CD4-positive, alpha-beta T cell treated with Interferon gamma for 1 hour (primary cell): ENCODE measurements at regions not wholly inside any gene's neighbourhood (a gene's known extent, or its start where the extent isn't known, plus 50 kb on each side); places are given as distances from the start of the nearest gene placed in this dataset.
"Not testable (repeated sequence)": the region's sequence is repeated elsewhere in the genome, so short reads cannot be mapped to it uniquely, and the experiment has no call there.

Experiments used
- DNase-seq: peaks from one replicate; pipeline ENCODE4 v3.0.0-alpha.2; 2020

DNA sequence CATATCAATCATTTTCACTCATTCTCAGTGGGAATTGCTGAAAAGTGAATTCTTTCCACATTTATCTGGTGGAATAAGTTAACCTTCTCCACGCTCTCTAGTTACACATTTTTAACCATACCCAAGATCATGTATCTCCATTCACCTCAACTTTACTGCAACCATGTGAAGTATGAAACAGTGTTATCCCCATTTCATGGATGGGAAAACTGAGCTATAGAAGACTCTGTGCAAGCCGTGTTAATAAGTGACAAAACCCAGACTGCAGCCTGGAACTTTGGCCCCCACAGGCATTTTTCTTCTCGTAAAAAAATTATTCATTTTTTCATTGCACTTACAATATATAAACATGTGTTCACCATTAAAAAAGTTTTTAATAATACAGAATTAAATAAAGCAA, 82.4 kb upstream of the CCND2 start:
- DNase-seq, result no peak

DNA sequence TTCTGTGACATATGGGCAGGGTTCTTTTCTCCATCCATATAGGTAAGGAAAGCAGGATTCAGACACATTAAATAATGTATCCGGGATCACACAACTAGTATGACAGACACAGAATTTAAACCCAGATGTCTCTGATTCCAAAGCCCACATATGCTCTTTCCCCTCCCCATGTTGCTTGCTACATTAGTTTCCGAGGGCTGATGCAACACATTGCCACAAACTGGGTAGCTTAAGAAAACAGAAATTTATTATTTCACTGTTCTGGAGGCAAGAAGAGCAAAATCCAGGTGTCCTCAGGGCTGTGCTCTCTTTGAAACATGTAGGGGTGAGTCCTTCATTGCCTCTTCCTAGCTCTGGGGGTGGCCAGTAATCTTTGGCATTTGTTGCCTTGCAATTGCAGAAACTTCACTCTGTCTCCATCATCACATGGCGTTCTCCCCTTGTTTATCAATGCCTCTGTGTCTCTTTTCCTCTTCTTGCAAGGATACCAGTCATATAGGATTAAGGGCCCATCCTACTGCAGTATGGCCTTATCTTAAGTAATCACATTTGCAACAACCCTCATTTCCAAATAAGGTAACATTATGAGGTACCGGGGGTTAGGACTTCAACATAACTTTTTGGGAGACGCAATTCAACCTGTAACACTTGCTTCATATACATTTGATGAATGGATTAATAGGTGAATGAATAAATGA, 83.0 kb upstream of the CCND2 start:
- no peak for DNase-seq

- no peak for DNase-seq
Observed at GRCh38 chr12:4189721-4190120, 83.8 kb upstream of the CCND2 start.

- DNase-seq, result no peak
Observed at GRCh38 chr12:4187916-4188315, 85.6 kb upstream of the CCND2 start.

DNA sequence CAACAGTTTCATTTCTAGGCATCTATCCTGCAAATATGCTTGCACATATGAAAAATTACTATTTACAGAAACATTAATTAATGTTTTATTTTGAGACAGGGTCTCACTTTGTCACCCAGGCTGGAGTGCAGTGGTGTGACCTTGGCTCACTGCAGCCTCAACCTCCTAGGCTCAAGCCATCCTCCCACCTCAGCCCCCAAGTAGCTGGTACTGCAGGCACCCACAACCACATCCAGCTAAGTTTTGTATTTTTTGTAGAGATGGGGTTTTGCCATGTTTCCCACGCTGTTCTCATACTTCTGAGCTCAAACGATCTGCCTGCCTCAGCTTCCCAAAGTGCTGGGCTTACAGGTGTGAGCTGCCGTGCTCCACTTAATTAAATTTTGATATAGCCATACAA, 86.2 kb upstream of the CCND2 start:
- not testable (repeated sequence) for DNase-seq

GRCh38 chr12:4178424-4179170, 95.0 kb upstream of the CCND2 start:
- DNase-seq, result no peak

- no peak for DNase-seq
Observed at GRCh38 chr12:4177262-4177661, 96.3 kb upstream of the CCND2 start.

DNA sequence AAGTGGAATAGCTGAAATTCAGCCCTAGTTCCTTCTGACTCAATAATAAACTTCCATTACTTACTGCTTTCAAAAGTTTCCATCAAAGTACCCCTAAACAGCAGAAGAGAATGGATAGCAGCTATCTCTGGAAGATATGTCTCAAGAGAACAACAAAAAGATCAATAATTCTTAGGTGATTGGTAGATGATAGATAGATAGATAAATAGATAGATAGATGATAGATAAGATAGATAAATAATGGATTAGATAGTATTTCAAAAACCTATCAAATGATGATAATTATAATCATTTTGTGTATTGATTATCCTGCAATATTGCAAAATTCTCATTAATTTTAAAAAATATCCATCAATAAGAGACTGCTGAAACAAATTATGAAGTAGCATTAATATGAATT, 97.4 kb upstream of the CCND2 start:
- DNase-seq, result no peak

DNA sequence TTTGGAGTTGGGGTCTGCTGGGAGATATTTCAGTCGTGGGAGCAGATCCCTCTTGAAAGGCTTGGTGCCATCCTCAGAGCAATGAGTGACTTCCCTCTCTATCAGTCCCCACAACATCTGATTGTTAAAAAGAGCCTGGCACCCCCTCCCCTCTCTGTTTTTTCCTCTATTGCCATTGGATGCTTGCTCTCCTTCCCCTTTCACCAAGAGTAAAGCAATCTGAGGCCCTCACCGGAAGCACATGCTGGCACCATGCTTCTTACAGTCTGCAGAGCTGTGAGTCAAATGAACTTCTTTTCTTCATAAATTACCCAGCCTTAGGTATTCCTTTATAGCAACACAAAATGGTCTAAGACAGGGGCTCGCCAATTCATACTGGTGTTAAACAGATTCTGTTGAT, 99.1 kb upstream of the CCND2 start:
- no peak for DNase-seq

DNA sequence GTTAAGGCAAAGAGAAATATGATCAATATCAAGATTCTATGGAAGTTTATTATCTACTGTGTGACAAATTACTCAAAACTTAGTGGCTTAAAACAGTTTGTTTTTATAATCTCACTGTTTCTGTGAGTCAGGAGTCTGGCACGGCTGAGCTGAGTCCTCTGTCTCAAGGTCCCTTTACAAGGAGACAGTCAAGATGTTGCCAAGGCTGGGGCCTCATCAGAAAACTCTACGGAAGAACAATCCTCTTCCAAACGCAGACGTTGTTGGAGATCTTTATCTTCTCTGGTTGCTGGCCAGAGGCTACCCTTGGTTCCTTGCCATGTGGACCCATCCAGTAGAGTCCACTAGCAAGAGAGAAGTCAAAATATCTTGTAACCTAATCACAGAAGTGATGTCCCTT, 100.6 kb upstream of the CCND2 start:
- DNase-seq, result no peak

GRCh38 chr12:4171742-4172141, 101.8 kb upstream of the CCND2 start:
- no peak for DNase-seq

GRCh38 chr12:4169959-4170358, 103.6 kb upstream of the CCND2 start:
- no peak for DNase-seq

DNA sequence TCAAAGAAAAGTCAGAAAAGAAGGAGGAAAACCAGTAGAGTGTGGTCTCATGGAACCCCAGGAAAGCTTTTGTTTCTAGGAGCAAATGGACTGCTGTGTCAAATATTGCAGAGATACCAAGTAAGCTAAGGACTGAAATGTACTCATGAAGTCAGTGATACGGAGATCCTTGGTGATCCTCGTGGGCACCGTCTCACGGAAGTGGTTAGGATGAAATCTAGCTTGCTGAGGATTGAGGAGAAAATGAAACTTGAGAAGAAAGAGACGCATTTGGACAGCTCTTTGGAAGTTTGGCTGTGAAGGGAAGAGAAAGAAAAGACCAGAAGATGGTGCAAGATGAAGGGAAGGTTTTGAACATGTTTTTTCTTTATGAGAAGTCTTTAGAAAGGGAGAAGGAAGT, 104.0 kb upstream of the CCND2 start:
- no peak for DNase-seq

- DNase-seq, result no peak
Observed at GRCh38 chr12:4168036-4168435, 105.5 kb upstream of the CCND2 start.

DNA sequence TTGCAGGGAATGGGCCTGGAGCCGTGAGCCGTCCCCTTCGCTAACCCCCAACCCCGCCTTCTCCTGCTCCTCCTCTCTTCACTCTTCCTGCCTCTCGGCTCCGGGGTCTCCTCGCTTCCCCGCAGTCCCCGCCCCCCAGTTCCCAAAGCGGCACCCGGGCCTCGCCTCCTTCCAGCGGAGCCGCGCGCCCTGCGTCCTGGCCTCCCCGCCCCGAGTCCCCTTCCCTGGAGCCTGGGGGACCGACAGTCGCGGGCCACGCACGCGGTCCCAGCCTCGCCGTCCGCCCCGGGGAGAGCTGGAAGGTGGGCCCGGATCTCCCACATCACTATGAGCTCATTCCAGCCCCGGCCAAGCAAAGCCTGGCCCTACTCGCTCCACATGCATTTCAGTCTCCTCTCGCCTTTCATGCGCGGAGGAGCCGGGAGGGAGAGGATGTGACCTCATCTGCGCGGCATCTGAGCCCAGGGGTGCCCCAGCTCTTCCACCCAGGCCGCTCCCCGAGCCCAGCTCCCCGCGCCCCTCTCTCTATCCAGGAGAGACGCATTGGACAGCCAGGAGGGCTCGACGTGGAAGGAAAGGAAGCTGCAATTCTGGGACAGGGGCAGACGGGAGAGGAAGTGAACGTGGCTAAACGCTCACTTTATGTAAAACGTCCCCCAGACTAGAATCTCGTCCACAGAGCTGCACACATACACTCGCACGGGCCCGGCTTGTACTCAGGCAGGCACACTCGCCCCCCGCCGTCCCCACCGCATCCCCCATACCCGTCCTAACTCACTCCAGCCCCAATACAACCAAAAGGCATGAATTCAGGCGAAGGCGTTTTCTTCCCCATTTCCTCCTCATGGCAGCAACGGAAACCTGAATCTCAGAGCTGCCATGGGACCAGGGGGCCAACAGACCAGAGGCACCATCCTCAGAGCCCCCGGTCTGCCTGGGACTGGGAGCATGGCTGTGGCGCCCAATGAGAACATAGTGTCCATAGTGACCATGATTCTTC, 108.7 kb upstream of the CCND2 start:
- peak; percentile 57 for DNase-seq

GRCh38 chr12:4164188-4164558, 109.4 kb upstream of the CCND2 start:
- DNase-seq, result no peak

DNA sequence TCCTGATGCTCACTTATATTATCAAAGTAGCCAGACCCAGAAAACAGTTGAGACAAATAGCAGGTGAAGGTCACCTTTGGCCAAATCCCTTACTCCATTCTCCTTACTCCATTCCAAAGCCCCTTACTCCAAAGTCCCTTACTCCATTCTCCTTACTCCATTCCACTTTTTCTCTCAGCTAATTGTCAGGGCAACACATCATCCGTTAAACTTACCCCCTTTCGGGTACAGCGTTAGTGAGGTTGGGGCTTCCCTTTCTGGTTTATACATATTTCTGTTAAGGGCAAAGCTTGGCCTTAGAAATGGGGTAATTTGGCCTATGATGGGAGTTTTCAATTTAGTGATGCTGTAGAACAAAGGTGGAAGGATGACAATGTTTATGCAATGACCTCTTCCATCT, 111.8 kb upstream of the CCND2 start:
- DNase-seq, result no peak

- no peak for DNase-seq
Observed at GRCh38 chr12:4160314-4161040, 113.1 kb upstream of the CCND2 start.

DNA sequence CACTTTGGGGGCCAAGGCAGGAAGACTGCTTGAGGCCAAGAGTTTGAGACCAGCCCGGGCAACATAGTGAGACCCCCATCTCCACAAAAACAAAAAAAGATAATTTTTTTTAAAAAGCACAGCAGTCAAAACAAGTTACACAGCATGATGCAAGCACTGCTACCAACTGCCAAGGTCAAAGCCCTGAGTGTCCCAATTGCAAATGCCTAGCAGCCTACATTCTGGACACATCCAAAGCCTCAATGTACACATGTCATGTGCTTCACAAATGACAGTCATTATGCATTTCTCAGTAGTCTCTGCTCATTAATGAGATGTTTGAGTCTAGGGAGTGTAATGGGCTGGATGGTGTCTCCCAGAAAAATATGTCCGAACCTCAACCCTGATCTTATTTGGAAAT, 113.7 kb upstream of the CCND2 start:
- no peak for DNase-seq

DNA sequence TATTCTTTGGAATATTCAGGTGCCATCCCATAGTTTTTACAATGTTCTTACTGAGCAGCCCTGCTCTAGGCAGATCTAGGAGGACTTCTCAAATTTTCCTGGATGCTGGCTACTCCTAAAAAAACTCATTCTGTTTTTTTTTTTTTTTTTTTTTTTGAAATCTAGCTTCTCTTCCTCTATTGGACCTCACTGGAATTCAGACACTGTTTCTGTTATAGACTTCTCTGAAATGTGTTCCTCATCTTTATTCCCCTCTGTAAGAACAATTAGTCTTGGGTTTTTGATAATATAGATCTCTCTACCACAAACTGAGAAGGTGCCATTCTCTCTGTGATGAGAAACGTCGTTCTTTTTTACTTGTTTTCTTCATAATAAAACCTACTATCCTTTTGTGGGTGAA, 115.3 kb upstream of the CCND2 start:
- DNase-seq, result no peak

GRCh38 chr12:4157122-4157521, 116.4 kb upstream of the CCND2 start:
- no peak for DNase-seq

DNA sequence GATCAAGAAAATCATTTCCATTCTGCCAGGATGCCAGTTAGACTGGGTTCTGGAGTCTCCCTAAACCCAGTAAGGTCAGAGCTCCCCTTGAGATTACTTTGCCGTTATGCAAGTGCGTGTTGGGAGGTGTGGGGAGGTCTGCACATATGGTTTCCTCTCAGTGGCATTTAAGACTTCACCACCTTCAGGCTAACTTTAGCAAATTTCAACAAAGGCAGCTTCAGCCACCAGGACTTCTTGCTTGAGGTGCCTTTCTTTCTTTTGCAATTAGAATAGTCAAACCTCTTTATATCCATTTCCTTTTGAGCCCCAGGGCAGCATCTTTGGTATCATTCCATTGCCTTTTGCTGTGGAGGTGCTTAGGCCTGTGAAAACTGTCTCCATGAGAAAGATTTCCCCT, 117.2 kb upstream of the CCND2 start:
- DNase-seq, result no peak

- no peak for DNase-seq
Observed at GRCh38 chr12:4154672-4155225, 118.8 kb upstream of the CCND2 start.
